Suprapubic skin (tissue), 4 donors: ENCODE measurements at regions not wholly inside any gene's neighbourhood (a gene's known extent, or its start where the extent isn't known, plus 50 kb on each side); places are given as distances from the start of the nearest gene placed in this dataset.

Experiments
- DNase-seq, 2 donors: peaks; one replicate each; pipeline ENCODE4 v3.0.0-alpha.2; 2019; ENCODE audit warnings: low spot score in 2 of 2
- H3K27ac ChIP-seq: fragments of 200-600 bp; sonication (generic); one replicate; pipeline ENCODE4 v1.5.1; 2019
- H3K27me3 ChIP-seq: fragments of 200-600 bp; sonication (generic); one replicate; pipeline ENCODE4 v1.5.1; 2019
- H3K36me3 ChIP-seq: fragments of 200-600 bp; sonication (generic); one replicate; pipeline ENCODE4 v1.5.1; 2019
- H3K4me1 ChIP-seq: fragments of 200-600 bp; sonication (generic); one replicate; pipeline ENCODE4 v1.5.1; 2019
- H3K4me3 ChIP-seq: fragments of 200-600 bp; sonication (generic); one replicate; pipeline ENCODE4 v1.5.1; 2019; ENCODE audit warnings: mild to moderate bottlenecking
- H3K9me3 ChIP-seq: fragments of 200-600 bp; sonication (generic); one replicate; pipeline ENCODE4 v1.5.1; 2019
- CTCF ChIP-seq, 2 donors: fragments of 200-600 bp in 1 of 2; fragments of 450-650 bp in 1 of 2; sonication (generic) in 1 of 2; IDR thresholded peaks; one replicate each; pipeline ENCODE4 v1.5.1; 2016 to 2019; ENCODE audit warnings: antibody characterized with exemption in 2 of 2, mild to moderate bottlenecking in 1 of 2, moderate library complexity in 1 of 2
- EP300 ChIP-seq: sonication (generic); formaldehyde crosslinking; IDR thresholded peaks from one replicate; pipeline ENCODE4 v1.6.1; 2017; ENCODE audit warnings: antibody characterized with exemption
- POLR2A ChIP-seq, 2 donors: fragments of 450-650 bp; IDR thresholded peaks; one replicate each; pipeline ENCODE4 v1.6.1; 2017; ENCODE audit warnings: antibody characterized with exemption in 2 of 2, mild to moderate bottlenecking in 2 of 2, moderate library complexity in 2 of 2
- POLR2AphosphoS5 ChIP-seq, 3 donors: sonication (generic); formaldehyde crosslinking; IDR thresholded peaks; one replicate each; pipeline ENCODE4 v1.6.1; 2017; ENCODE audit warnings: antibody characterized with exemption in 3 of 3
- WGBS: methylation state at CpG from one replicate; pipeline ENCODE4 v1.1.5; 2018; 5-methylcytosine and 5-hydroxymethylcytosine counted together

GRCh38 chr3:46093966-46094365 is 66.7 kb upstream of the XCR1 start:
- DNase-seq: no peak
- WGBS: 88% methylated on average over 4 of the region's 4 CpGs
- Histone ChIP-seq H3K9me3 (no peaks in the 10 kb centered on the region), H3K4me1 (peaks cover 21% of the 10 kb centered on the region), H3K27me3 (no peaks in the 10 kb centered on the region), H3K4me3 (no peak overlapping the region), H3K27ac (no peak overlapping the region), H3K36me3 (no peaks in the 10 kb centered on the region)
- TF ChIP-seq POLR2AphosphoS5 (IDR thresholded peaks at IDR 0.05) (no peak), EP300 (no peak), CTCF (IDR thresholded peaks at IDR 0.05) (no peak), POLR2A (IDR thresholded peaks at IDR 0.05) (no peak)

GRCh38 chr3:46093327-46093942 is 66.2 kb upstream of the XCR1 start:
- TF ChIP-seq CTCF (IDR thresholded peaks at IDR 0.05) (no peak), POLR2AphosphoS5 (IDR thresholded peaks at IDR 0.05) (no peak), EP300 (no peak), POLR2A (IDR thresholded peaks at IDR 0.05) (no peak)
- DNase-seq: no peak
- no peaks in the 10 kb centered on the region for H3K36me3 ChIP-seq
- no peak overlapping the region for H3K4me3 ChIP-seq
- H3K4me1 ChIP-seq: peaks cover 17% of the 10 kb centered on the region
- 98% methylated on average over 2 of the region's 2 CpGs for WGBS
- no peaks in the 10 kb centered on the region for H3K27me3 ChIP-seq
- H3K9me3 ChIP-seq: no peaks in the 10 kb centered on the region
- no peak overlapping the region for H3K27ac ChIP-seq

- WGBS: 90% methylated on average over 2 of the region's 2 CpGs
- TF ChIP-seq CTCF (IDR thresholded peaks at IDR 0.05) (no peak), POLR2AphosphoS5 (IDR thresholded peaks at IDR 0.05) (no peak), POLR2A (IDR thresholded peaks at IDR 0.05) (no peak), EP300 (no peak)
- no peak for DNase-seq
- no peaks in the 10 kb centered on the region for H3K27me3 ChIP-seq
- peaks cover 10% of the 10 kb centered on the region for H3K4me1 ChIP-seq
- H3K4me3 ChIP-seq: no peak overlapping the region
- H3K36me3 ChIP-seq: no peaks in the 10 kb centered on the region
- no peak overlapping the region for H3K27ac ChIP-seq
- H3K9me3 ChIP-seq: no peaks in the 10 kb centered on the region
These were observed 65.4 kb upstream of the XCR1 start for GRCh38 chr3:46092702-46093080.

GRCh38 chr3:46091741-46092701 is 64.7 kb upstream of the XCR1 start:
- no peak for TF ChIP-seq EP300
- TF ChIP-seq CTCF (IDR thresholded peaks at IDR 0.05): no peak
- TF ChIP-seq POLR2A (IDR thresholded peaks at IDR 0.05): no peak
- WGBS: 70% methylated on average over 4 of the region's 4 CpGs
- H3K4me1 ChIP-seq: peaks cover 3% of the 10 kb centered on the region
- H3K36me3 ChIP-seq: no peaks in the 10 kb centered on the region
- H3K27ac ChIP-seq: no peak overlapping the region
- H3K9me3 ChIP-seq: no peaks in the 10 kb centered on the region
- no peak overlapping the region for H3K4me3 ChIP-seq
- H3K27me3 ChIP-seq: no peaks in the 10 kb centered on the region
- no peak for DNase-seq

GRCh38 chr3:46091046-46091445 is 63.8 kb upstream of the XCR1 start:
- no peaks in the 10 kb centered on the region for H3K27me3 ChIP-seq
- H3K4me3 ChIP-seq: no peak overlapping the region
- 100% methylated on average over 3 of the region's 3 CpGs for WGBS
- H3K4me1 ChIP-seq: peaks cover 5% of the 10 kb centered on the region
- H3K9me3 ChIP-seq: no peaks in the 10 kb centered on the region
- H3K27ac ChIP-seq: no peak overlapping the region
- no peak for TF ChIP-seq EP300
- TF ChIP-seq POLR2A (IDR thresholded peaks at IDR 0.05): no peak
- TF ChIP-seq CTCF (IDR thresholded peaks at IDR 0.05): no peak
- no peak for TF ChIP-seq POLR2AphosphoS5 (IDR thresholded peaks at IDR 0.05)
- H3K36me3 ChIP-seq: no peaks in the 10 kb centered on the region
- no peak for DNase-seq
